Osteoblast (primary cell): ENCODE measurements at regions not wholly inside any gene's neighbourhood (a gene's known extent, or its start where the extent isn't known, plus 50 kb on each side); places are given as distances from the start of the nearest gene placed in this dataset.

Source experiments
- DNase-seq: peaks from one replicate; pipeline ENCODE4 v3.0.0; 2011; ENCODE audit warnings: low spot score, mixed read lengths; ENCODE audit not compliant: insufficient read length; ENCODE audit errors: missing footprints
- H2AFZ ChIP-seq: 2 replicates; pipeline ENCODE4 v1.6.0; 2011; ENCODE audit warnings: mild to moderate bottlenecking, low read length
- H3K27ac ChIP-seq: 2 replicates; pipeline ENCODE4 v1.5.1; 2011; ENCODE audit warnings: mild to moderate bottlenecking, low read depth, low read length, moderate library complexity
- H3K27me3 ChIP-seq: 2 replicates; pipeline ENCODE4 v1.6.0; 2012; ENCODE audit warnings: mild to moderate bottlenecking, control low read depth, inconsistent platforms, low read length, moderate library complexity; ENCODE audit not compliant: insufficient read depth
- H3K36me3 ChIP-seq: 2 replicates; pipeline ENCODE4 v1.5.1; 2011; ENCODE audit warnings: mild to moderate bottlenecking, low read length, control low read depth, moderate library complexity; ENCODE audit not compliant: insufficient read depth
- H3K4me1 ChIP-seq: 2 replicates; pipeline ENCODE4 v1.5.1; 2011; ENCODE audit warnings: mild to moderate bottlenecking, low read length, control low read depth, moderate library complexity; ENCODE audit not compliant: insufficient read depth
- H3K4me2 ChIP-seq: 2 replicates; pipeline ENCODE4 v1.6.0; 2011; ENCODE audit warnings: mild to moderate bottlenecking, low read length; ENCODE audit not compliant: insufficient read depth
- H3K4me3 ChIP-seq: fragments of 200-600 bp; sonication (generic); 3 replicates; pipeline ENCODE4 v1.5.1; 2012; ENCODE audit warnings: mild to moderate bottlenecking, low read length, inconsistent platforms; ENCODE audit not compliant: insufficient read depth
- H3K79me2 ChIP-seq: 2 replicates; pipeline ENCODE4 v1.6.0; 2012; ENCODE audit warnings: mild to moderate bottlenecking, low read length, control low read depth, inconsistent platforms; ENCODE audit not compliant: insufficient read depth
- H3K9me3 ChIP-seq: 2 replicates; pipeline ENCODE4 v1.5.1; 2011; ENCODE audit warnings: low read depth, low read length, control low read depth
- H4K20me1 ChIP-seq: 2 replicates; pipeline ENCODE4 v1.6.0; 2012; ENCODE audit warnings: mild to moderate bottlenecking, low read length, control low read depth; ENCODE audit not compliant: insufficient read depth
- TF ChIP-seq, protein P1 (sequence below): IDR thresholded peaks from 2 replicates; pipeline ENCODE4 v1.5.1; 2011; ENCODE audit warnings: mild to moderate bottlenecking, low read depth, low read length, moderate library complexity; ENCODE audit errors: extremely low read depth

DNA sequence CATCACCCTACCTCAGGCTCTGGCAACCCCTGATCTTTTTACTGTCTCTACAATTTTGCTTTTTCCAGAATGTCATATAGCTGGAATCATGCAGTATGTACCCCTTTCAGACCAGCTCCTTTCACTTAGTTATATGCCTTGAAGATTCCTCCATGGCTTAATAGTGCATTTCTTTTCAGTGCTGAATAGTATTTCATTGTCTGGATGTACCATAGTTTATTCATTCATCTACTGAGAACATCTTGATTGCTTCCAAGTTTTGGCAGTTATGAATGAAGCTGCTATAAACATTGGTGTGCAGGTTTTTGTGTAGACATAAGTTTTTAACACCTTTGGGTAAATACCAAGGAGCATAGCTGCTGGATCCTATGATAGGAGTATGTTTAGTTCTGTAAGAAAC, 50.8 kb upstream of the ANP32A start:
- peaks cover 33% of the 10 kb centered on the region for H3K27me3 ChIP-seq
- H3K79me2 ChIP-seq: no peaks in the 10 kb centered on the region
- no peak overlapping the region for H3K4me2 ChIP-seq
- no peak overlapping the region for H3K27ac ChIP-seq
- H3K4me3 ChIP-seq: no peak overlapping the region
- H3K9me3 ChIP-seq: no peaks in the 10 kb centered on the region
- H3K4me1 ChIP-seq: no peaks in the 10 kb centered on the region
- no peaks in the 10 kb centered on the region for H4K20me1 ChIP-seq
- TF ChIP-seq, protein P1, sequence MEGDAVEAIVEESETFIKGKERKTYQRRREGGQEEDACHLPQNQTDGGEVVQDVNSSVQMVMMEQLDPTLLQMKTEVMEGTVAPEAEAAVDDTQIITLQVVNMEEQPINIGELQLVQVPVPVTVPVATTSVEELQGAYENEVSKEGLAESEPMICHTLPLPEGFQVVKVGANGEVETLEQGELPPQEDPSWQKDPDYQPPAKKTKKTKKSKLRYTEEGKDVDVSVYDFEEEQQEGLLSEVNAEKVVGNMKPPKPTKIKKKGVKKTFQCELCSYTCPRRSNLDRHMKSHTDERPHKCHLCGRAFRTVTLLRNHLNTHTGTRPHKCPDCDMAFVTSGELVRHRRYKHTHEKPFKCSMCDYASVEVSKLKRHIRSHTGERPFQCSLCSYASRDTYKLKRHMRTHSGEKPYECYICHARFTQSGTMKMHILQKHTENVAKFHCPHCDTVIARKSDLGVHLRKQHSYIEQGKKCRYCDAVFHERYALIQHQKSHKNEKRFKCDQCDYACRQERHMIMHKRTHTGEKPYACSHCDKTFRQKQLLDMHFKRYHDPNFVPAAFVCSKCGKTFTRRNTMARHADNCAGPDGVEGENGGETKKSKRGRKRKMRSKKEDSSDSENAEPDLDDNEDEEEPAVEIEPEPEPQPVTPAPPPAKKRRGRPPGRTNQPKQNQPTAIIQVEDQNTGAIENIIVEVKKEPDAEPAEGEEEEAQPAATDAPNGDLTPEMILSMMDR: no peak
- DNase-seq: no peak
- no peaks in the 10 kb centered on the region for H3K36me3 ChIP-seq
- H2AFZ ChIP-seq: no peak overlapping the region

DNA sequence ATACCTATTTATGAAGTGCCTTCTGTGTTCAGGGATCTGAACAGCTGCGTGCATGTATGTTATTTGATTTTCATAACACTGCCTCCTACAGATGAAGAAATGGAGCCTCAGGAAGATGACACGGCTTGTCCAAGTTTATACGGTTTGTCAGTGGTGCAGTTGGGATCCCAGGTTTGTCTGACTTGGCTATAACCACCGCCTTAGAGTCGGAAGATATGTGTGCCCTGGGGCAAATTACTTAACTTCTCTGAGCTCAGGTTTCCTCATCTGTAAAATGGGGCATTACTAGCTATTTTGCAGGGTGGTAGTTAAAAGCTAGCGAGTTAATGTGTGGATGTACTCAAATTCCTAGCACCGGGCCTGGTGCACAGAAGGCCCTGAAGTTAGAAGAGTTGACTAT, 54.1 kb upstream of the ANP32A start:
- no peaks in the 10 kb centered on the region for H3K9me3 ChIP-seq

DNA sequence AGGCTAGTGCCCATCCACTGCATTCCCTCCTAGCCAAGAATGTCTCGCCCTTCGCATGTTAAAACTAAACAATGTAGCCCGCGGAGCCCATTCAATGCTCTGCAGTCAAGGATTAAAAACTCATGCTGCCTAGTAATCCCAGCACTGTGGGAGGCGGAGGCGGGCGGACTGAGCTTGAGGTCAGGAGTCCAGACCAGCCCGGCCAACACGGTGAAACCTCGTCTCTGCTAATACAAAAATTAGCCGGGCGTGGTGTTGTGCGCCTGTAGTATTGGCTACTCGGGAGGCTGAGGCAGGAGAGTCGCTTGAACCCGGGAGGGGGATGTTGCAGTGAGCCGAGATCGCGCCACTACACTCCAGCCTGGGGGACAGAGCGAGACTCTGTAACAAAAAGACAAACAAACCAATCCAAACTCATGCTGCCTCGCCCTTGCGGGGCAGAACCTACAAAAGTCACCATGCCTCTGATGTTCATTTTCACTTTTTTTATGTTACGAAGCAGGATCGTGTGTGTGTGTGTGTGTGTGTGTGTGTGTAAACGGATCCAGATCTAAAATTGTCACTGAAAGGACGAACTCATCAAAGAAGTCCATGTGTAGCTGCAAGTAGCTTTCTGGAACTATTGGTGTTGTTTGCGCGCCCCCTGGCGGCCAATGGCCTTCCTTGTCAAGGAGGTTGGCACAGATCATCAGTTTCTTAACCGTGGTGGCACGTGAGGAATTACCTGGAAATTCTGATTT, 54.8 kb upstream of the SPESP1 start:
- Histone ChIP-seq H3K79me2 (no peaks in the 10 kb centered on the region), H3K4me3 (peak overlapping the region; percentile 71), H3K4me1 (no peaks in the 10 kb centered on the region), H2AFZ (peak overlapping the region; percentile 81), H3K9me3 (no peaks in the 10 kb centered on the region), H3K27ac (no peak overlapping the region), H3K4me2 (peak overlapping the region; percentile 89), H3K36me3 (no peaks in the 10 kb centered on the region), H3K27me3 (peaks cover 24% of the 10 kb centered on the region), H4K20me1 (no peaks in the 10 kb centered on the region)
- TF ChIP-seq, protein P1: peak; percentile 87
- DNase-seq: peak; percentile 87

More for the DNA sequence above, 54.1 kb upstream of the ANP32A start:
- no peak for DNase-seq
- H3K4me1 ChIP-seq: no peaks in the 10 kb centered on the region
- no peaks in the 10 kb centered on the region for H3K36me3 ChIP-seq
- no peaks in the 10 kb centered on the region for H3K79me2 ChIP-seq
- H2AFZ ChIP-seq: no peak overlapping the region
- no peak overlapping the region for H3K27ac ChIP-seq
- TF ChIP-seq, protein P1: no peak
- no peak overlapping the region for H3K4me3 ChIP-seq
- no peaks in the 10 kb centered on the region for H4K20me1 ChIP-seq
- H3K27me3 ChIP-seq: peaks cover 31% of the 10 kb centered on the region
- H3K4me2 ChIP-seq: no peak overlapping the region

DNA sequence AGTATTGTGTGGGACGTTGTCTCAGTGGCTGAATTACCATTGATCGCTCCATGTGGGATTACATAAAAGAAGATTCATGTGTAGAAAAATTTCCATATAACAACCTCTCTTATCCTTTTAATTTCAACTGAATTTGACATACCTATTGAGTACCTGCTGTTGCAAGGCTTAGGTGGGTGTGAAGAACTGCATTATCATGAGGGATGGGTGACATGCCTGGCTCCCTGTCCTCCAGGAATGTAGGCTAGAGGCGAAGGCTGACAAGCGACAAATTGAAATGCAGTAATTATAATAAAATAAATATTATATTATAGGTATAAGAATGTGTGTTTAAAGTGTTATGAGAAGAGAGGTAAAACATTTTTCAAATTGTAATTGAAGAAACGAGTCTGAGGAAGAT, 52.7 kb upstream of the SPESP1 start:
- Histone ChIP-seq H3K4me1 (no peaks in the 10 kb centered on the region), H3K36me3 (no peaks in the 10 kb centered on the region), H3K4me2 (no peak overlapping the region), H3K4me3 (no peak overlapping the region), H4K20me1 (no peaks in the 10 kb centered on the region), H2AFZ (no peak overlapping the region), H3K79me2 (no peaks in the 10 kb centered on the region), H3K27me3 (peaks cover 22% of the 10 kb centered on the region), H3K9me3 (no peaks in the 10 kb centered on the region), H3K27ac (no peak overlapping the region)
- TF ChIP-seq, protein P1: no peak
- DNase-seq: no peak
